ENCODE measurements at regions not wholly inside any gene's neighbourhood (a gene's known extent, or its start where the extent isn't known, plus 50 kb on each side); places are given as distances from the start of the nearest gene placed in this dataset.

GRCh38 chr2:16208241-16208797 lies 268.0 kb downstream of the MYCN start:
- no peak for TF ChIP-seq RFX5 (IDR thresholded peaks at IDR 0.05; ENCODE audit: low read depth, low read length)
- TF ChIP-seq, protein P1, sequence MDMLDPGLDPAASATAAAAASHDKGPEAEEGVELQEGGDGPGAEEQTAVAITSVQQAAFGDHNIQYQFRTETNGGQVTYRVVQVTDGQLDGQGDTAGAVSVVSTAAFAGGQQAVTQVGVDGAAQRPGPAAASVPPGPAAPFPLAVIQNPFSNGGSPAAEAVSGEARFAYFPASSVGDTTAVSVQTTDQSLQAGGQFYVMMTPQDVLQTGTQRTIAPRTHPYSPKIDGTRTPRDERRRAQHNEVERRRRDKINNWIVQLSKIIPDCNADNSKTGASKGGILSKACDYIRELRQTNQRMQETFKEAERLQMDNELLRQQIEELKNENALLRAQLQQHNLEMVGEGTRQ (IDR thresholded peaks at IDR 0.05; ENCODE audit: low read depth, low read length) = no peak

All from IMR-90 (cell line).